Upper lobe of left lung (tissue), 6 donors: ENCODE measurements at regions not wholly inside any gene's neighbourhood (a gene's known extent, or its start where the extent isn't known, plus 50 kb on each side); places are given as distances from the start of the nearest gene placed in this dataset.
A peak's percentile ranks its signal among the peaks of the same experiment; 100 is the strongest.

Source experiments
- ATAC-seq, 2 donors: fragments of 200-7000 bp; cut with Tn5 transposase; one replicate each; pipeline ENCODE4 v1.9.1; 2022; ENCODE audit warnings: mild to moderate bottlenecking in 2 of 2, moderate library complexity in 2 of 2; ENCODE audit not compliant: low FRiP score in 2 of 2
- DNase-seq, 2 donors: peaks; one replicate each; pipeline ENCODE4 v3.0.0-alpha.2; 2019 to 2020
- H3K27ac ChIP-seq, 4 donors: fragments of 200-600 bp; sonication (generic); one replicate each; pipeline ENCODE4 v1.5.1; 2016 to 2019
- H3K27me3 ChIP-seq, 4 donors: fragments of 200-600 bp; sonication (generic); one replicate each; pipeline ENCODE4 v1.5.1; 2017 to 2019
- H3K36me3 ChIP-seq, 4 donors: fragments of 200-600 bp; sonication (generic); one replicate each; pipeline ENCODE4 v1.5.1; 2016 to 2019
- H3K4me1 ChIP-seq, 4 donors: fragments of 200-600 bp; sonication (generic); one replicate each; pipeline ENCODE4 v1.5.1; 2018 to 2019
- H3K4me3 ChIP-seq, 4 donors: fragments of 200-600 bp; sonication (generic); one replicate each; pipeline ENCODE4 v1.5.1; 2017 to 2019; ENCODE audit warnings: mild to moderate bottlenecking in 2 of 4, moderate library complexity in 1 of 4
- H3K9me3 ChIP-seq, 4 donors: fragments of 200-600 bp; sonication (generic); one replicate each; pipeline ENCODE4 v1.5.1; 2018 to 2019
- CTCF ChIP-seq, 6 experiments: fragments of 450-650 bp in 4 of 6; fragments of 200-600 bp in 2 of 6; sonication (generic) in 2 of 6; IDR thresholded peaks; one replicate each; pipeline ENCODE4 v1.5.1; 2016 to 2019; ENCODE audit warnings: antibody characterized with exemption in 6 of 6
- EP300 ChIP-seq, 4 donors: sonication (generic); formaldehyde crosslinking; IDR thresholded peaks; one replicate each; pipeline ENCODE4 v1.5.1; 2017; ENCODE audit warnings: antibody characterized with exemption in 4 of 4, control low read depth in 2 of 4
- POLR2A ChIP-seq, 4 donors: fragments of 450-650 bp; IDR thresholded peaks; one replicate each; pipeline ENCODE4 v1.5.1; 2016 to 2017; ENCODE audit warnings: antibody characterized with exemption in 4 of 4, mild to moderate bottlenecking in 2 of 4
- POLR2AphosphoS5 ChIP-seq, 2 donors: sonication (generic); formaldehyde crosslinking; IDR thresholded peaks; one replicate each; pipeline ENCODE4 v1.5.1; 2017; ENCODE audit warnings: antibody characterized with exemption in 2 of 2
- WGBS, 2 donors: methylation state at CpG; one replicate each; pipeline ENCODE4 v1.1.5; 2017 to 2018; 5-methylcytosine and 5-hydroxymethylcytosine counted together
- donor health status: DM: no; HTN: no; CAD: no; lungs with moderate emphysema.
- donor health status: DM: no; HTN: yes; CAD: no; lungs with severe emphysema.

GRCh38 chr9:91120200-91120599, 241.5 kb downstream of the AUH start:
- H3K9me3 ChIP-seq = no peaks in the 10 kb centered on the region
- H3K27ac ChIP-seq = peak overlapping the region in 3 of 4 donors; percentile 0 to 88 (median 81)
- TF ChIP-seq POLR2AphosphoS5 (IDR thresholded peaks at IDR 0.05) (no peak), POLR2A (IDR thresholded peaks at IDR 0.05) (no peak), CTCF (IDR thresholded peaks at IDR 0.05) (no peak), EP300 (IDR thresholded peaks at IDR 0.05) (no peak)
- H3K36me3 ChIP-seq = no peaks in the 10 kb centered on the region
- peaks cover 26 to 40% (median 33%) of the 10 kb centered on the region in 4 donors for H3K4me1 ChIP-seq
- no peaks in the 10 kb centered on the region for H3K27me3 ChIP-seq
- no peak overlapping the region for H3K4me3 ChIP-seq
- DNase-seq = no peak
- ATAC-seq = no peak

- ATAC-seq (no peak), DNase-seq (no peak)
- TF ChIP-seq EP300 (IDR thresholded peaks at IDR 0.05) (no peak), CTCF (IDR thresholded peaks at IDR 0.05) (no peak), POLR2AphosphoS5 (IDR thresholded peaks at IDR 0.05) (no peak), POLR2A (IDR thresholded peaks at IDR 0.05) (no peak)
- 72% methylated on average over 1 of the region's 1 CpG for WGBS, 2 donors
- Histone ChIP-seq H3K9me3 (no peaks in the 10 kb centered on the region), H3K4me1 (peaks cover 16 to 26% (median 21%) of the 10 kb centered on the region in 4 donors), H3K4me3 (no peak overlapping the region), H3K36me3 (no peaks in the 10 kb centered on the region), H3K27me3 (no peaks in the 10 kb centered on the region), H3K27ac (no peak overlapping the region)
These were observed 239.0 kb downstream of the AUH start for GRCh38 chr9:91122755-91123154.

- DNase-seq (no peak), ATAC-seq (no peak)
- Histone ChIP-seq H3K4me1 (peaks cover 0 to 9% (median 2%) of the 10 kb centered on the region in 4 donors), H3K9me3 (no peaks in the 10 kb centered on the region), H3K27ac (no peak overlapping the region), H3K27me3 (no peaks in the 10 kb centered on the region), H3K36me3 (no peaks in the 10 kb centered on the region), H3K4me3 (no peak overlapping the region)
- TF ChIP-seq POLR2AphosphoS5 (IDR thresholded peaks at IDR 0.05) (no peak), EP300 (IDR thresholded peaks at IDR 0.05) (no peak), POLR2A (IDR thresholded peaks at IDR 0.05) (no peak), CTCF (IDR thresholded peaks at IDR 0.05) (no peak)
- 85 to 91% methylated on average over 10 of the region's 10 CpGs for WGBS, 2 donors
These were observed 234.8 kb downstream of the AUH start for GRCh38 chr9:91126761-91127445.

- 89 to 97% methylated on average over 1 of the region's 1 CpG for WGBS, 2 donors
- no peaks in the 10 kb centered on the region for H3K9me3 ChIP-seq
- H3K4me3 ChIP-seq = no peak overlapping the region
- no peaks in the 10 kb centered on the region for H3K36me3 ChIP-seq
- H3K27ac ChIP-seq = no peak overlapping the region
- DNase-seq (no peak), ATAC-seq (no peak)
- peaks cover 0 to 9% (median 2%) of the 10 kb centered on the region in 4 donors for H3K4me1 ChIP-seq
- H3K27me3 ChIP-seq = no peaks in the 10 kb centered on the region
- TF ChIP-seq POLR2AphosphoS5 (IDR thresholded peaks at IDR 0.05) = no peak
- TF ChIP-seq EP300 (IDR thresholded peaks at IDR 0.05) = no peak
- TF ChIP-seq POLR2A (IDR thresholded peaks at IDR 0.05) = no peak
These were observed 234.1 kb downstream of the AUH start for GRCh38 chr9:91127653-91128052.

- TF ChIP-seq POLR2A (IDR thresholded peaks at IDR 0.05) (no peak), EP300 (IDR thresholded peaks at IDR 0.05) (no peak), POLR2AphosphoS5 (IDR thresholded peaks at IDR 0.05) (no peak), CTCF (IDR thresholded peaks at IDR 0.05) (no peak)
- H3K36me3 ChIP-seq = no peaks in the 10 kb centered on the region
- peaks cover 0 to 9% (median 2%) of the 10 kb centered on the region in 4 donors for H3K4me1 ChIP-seq
- ATAC-seq (no peak), DNase-seq (no peak)
- H3K27ac ChIP-seq = no peak overlapping the region
- 86 to 92% methylated on average over 2 of the region's 2 CpGs for WGBS, 2 donors
- H3K9me3 ChIP-seq = no peaks in the 10 kb centered on the region
- H3K27me3 ChIP-seq = no peaks in the 10 kb centered on the region
- H3K4me3 ChIP-seq = no peak overlapping the region
These were observed 230.9 kb downstream of the AUH start for GRCh38 chr9:91130796-91131318.
